ENCODE measurements at regions not wholly inside any gene's neighbourhood (a gene's known extent, or its start where the extent isn't known, plus 50 kb on each side); places are given as distances from the start of the nearest gene placed in this dataset.

DNA sequence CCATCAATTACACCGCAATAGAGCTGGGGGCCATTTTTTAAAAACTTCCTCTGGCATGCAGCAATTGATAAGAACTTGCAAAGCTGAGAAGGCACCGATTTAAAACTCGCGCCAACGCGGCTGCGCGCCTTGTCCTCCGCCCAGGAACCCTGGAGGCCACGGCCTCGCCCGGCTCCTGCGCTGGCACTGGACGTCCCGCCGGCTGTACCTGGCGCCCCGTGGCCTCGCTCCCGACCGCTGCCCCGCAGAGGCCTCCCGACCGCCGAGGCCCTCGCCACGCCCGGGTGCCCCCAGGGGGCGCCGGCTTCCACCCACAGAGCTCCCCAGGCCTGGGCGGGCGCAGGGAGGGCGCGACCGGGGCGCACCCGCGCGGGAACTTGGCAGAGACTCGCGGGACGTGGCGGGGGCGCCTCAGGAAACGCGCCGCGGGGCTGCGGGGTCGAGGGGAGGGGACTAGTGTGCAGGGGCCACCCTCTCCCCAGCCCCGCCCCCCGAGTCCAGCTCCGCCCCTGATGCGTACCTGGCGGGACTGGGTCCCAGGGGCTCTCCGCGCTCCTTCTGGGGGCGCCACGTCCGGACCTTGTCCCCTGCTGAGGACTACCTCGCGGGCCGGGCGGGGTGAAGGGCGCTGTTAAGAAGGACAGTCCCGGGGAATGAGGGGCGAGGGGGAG lies 65.7 kb downstream of the TNFAIP2 start:
- TF ChIP-seq, protein P1, sequence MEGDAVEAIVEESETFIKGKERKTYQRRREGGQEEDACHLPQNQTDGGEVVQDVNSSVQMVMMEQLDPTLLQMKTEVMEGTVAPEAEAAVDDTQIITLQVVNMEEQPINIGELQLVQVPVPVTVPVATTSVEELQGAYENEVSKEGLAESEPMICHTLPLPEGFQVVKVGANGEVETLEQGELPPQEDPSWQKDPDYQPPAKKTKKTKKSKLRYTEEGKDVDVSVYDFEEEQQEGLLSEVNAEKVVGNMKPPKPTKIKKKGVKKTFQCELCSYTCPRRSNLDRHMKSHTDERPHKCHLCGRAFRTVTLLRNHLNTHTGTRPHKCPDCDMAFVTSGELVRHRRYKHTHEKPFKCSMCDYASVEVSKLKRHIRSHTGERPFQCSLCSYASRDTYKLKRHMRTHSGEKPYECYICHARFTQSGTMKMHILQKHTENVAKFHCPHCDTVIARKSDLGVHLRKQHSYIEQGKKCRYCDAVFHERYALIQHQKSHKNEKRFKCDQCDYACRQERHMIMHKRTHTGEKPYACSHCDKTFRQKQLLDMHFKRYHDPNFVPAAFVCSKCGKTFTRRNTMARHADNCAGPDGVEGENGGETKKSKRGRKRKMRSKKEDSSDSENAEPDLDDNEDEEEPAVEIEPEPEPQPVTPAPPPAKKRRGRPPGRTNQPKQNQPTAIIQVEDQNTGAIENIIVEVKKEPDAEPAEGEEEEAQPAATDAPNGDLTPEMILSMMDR (conservative IDR thresholded peaks at IDR 0.05; ENCODE audit: low read depth in 2 of 2): peak; percentile 24 to 37; a peak in 3 of 4 replicates
- TF ChIP-seq EZH2 (IDR thresholded peaks at IDR 0.05; ENCODE audit: low read depth, unreplicated experiment): no peak
- no peak for TF ChIP-seq EZH2phosphoT487 (IDR thresholded peaks at IDR 0.05; ENCODE audit: unreplicated experiment)
- TF ChIP-seq POLR2AphosphoS5 (IDR thresholded peaks at IDR 0.05; ENCODE audit: low read depth): no peak
- TF ChIP-seq, protein P2, sequence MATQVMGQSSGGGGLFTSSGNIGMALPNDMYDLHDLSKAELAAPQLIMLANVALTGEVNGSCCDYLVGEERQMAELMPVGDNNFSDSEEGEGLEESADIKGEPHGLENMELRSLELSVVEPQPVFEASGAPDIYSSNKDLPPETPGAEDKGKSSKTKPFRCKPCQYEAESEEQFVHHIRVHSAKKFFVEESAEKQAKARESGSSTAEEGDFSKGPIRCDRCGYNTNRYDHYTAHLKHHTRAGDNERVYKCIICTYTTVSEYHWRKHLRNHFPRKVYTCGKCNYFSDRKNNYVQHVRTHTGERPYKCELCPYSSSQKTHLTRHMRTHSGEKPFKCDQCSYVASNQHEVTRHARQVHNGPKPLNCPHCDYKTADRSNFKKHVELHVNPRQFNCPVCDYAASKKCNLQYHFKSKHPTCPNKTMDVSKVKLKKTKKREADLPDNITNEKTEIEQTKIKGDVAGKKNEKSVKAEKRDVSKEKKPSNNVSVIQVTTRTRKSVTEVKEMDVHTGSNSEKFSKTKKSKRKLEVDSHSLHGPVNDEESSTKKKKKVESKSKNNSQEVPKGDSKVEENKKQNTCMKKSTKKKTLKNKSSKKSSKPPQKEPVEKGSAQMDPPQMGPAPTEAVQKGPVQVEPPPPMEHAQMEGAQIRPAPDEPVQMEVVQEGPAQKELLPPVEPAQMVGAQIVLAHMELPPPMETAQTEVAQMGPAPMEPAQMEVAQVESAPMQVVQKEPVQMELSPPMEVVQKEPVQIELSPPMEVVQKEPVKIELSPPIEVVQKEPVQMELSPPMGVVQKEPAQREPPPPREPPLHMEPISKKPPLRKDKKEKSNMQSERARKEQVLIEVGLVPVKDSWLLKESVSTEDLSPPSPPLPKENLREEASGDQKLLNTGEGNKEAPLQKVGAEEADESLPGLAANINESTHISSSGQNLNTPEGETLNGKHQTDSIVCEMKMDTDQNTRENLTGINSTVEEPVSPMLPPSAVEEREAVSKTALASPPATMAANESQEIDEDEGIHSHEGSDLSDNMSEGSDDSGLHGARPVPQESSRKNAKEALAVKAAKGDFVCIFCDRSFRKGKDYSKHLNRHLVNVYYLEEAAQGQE (IDR thresholded peaks at IDR 0.05; ENCODE audit: unreplicated experiment): no peak
- TF ChIP-seq, protein P3, sequence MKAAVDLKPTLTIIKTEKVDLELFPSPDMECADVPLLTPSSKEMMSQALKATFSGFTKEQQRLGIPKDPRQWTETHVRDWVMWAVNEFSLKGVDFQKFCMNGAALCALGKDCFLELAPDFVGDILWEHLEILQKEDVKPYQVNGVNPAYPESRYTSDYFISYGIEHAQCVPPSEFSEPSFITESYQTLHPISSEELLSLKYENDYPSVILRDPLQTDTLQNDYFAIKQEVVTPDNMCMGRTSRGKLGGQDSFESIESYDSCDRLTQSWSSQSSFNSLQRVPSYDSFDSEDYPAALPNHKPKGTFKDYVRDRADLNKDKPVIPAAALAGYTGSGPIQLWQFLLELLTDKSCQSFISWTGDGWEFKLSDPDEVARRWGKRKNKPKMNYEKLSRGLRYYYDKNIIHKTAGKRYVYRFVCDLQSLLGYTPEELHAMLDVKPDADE (IDR thresholded peaks at IDR 0.05): no peak
- no peak for TF ChIP-seq CREB1 (CRISPR knock-in tag; IDR thresholded peaks at IDR 0.05; ENCODE audit: low read depth)
- TF ChIP-seq NANOG (IDR thresholded peaks at IDR 0.05; ENCODE audit: borderline replicate concordance): no peak

Data from GM23338 (cell line).